ENCODE measurements at regions not wholly inside any gene's neighbourhood (a gene's known extent, or its start where the extent isn't known, plus 50 kb on each side); places are given as distances from the start of the nearest gene placed in this dataset.

- Histone ChIP-seq H3K36me3 (no peaks in the 10 kb centered on the region), H3K27me3 (no peaks in the 10 kb centered on the region), H3K9me3 (no peaks in the 10 kb centered on the region), H3K27ac (no peak overlapping the region), H3K4me1 (no peaks in the 10 kb centered on the region), H3K4me3 (no peak overlapping the region)
- DNase-seq: no peak
- intact Hi-C loops (cut with DNase I): no loop called here
- TF ChIP-seq POLR2A (IDR thresholded peaks at IDR 0.05) (no peak), CTCF (IDR thresholded peaks at IDR 0.05) (no peak)
Observed at GRCh38 chr2:220991972-220992371, 580.1 kb downstream of the EPHA4 start.

- DNase-seq: no peak
- no peaks in the 10 kb centered on the region for H3K4me1 ChIP-seq
- no peaks in the 10 kb centered on the region for H3K9me3 ChIP-seq
- no peak overlapping the region for H3K4me3 ChIP-seq
- no peaks in the 10 kb centered on the region for H3K27me3 ChIP-seq
- H3K36me3 ChIP-seq: no peaks in the 10 kb centered on the region
- TF ChIP-seq CTCF (IDR thresholded peaks at IDR 0.05) (no peak), POLR2A (IDR thresholded peaks at IDR 0.05) (no peak)
- intact Hi-C loops (cut with DNase I): no loop called here
- no peak overlapping the region for H3K27ac ChIP-seq
- WGBS, 2 donors: 18 to 26% methylated on average over 3 of the region's 3 CpGs
Observed at GRCh38 chr2:220994846-220995245, 577.3 kb downstream of the EPHA4 start.

GRCh38 chr2:220995581-220995980, 576.5 kb downstream of the EPHA4 start:
- Histone ChIP-seq H3K9me3 (no peaks in the 10 kb centered on the region), H3K36me3 (no peaks in the 10 kb centered on the region), H3K4me1 (no peaks in the 10 kb centered on the region), H3K27me3 (no peaks in the 10 kb centered on the region), H3K27ac (no peak overlapping the region), H3K4me3 (no peak overlapping the region)
- no peak for TF ChIP-seq CTCF (IDR thresholded peaks at IDR 0.05)
- TF ChIP-seq POLR2A (IDR thresholded peaks at IDR 0.05): no peak
- intact Hi-C loops (cut with DNase I): no loop called here
- WGBS, 2 donors: 41 to 48% methylated on average over 2 of the region's 2 CpGs
- no peak for DNase-seq

- Histone ChIP-seq H3K27me3 (no peaks in the 10 kb centered on the region), H3K4me3 (no peak overlapping the region), H3K27ac (no peak overlapping the region), H3K9me3 (no peaks in the 10 kb centered on the region), H3K36me3 (no peaks in the 10 kb centered on the region), H3K4me1 (no peaks in the 10 kb centered on the region)
- no peak for DNase-seq
- 55 to 59% methylated on average over 2 of the region's 2 CpGs for WGBS, 2 donors
- intact Hi-C loops (cut with DNase I): no loop called here
- TF ChIP-seq POLR2A (IDR thresholded peaks at IDR 0.05) (no peak), CTCF (IDR thresholded peaks at IDR 0.05) (no peak)
Observed at GRCh38 chr2:220998156-220998555, 573.9 kb downstream of the EPHA4 start.

GRCh38 chr2:220999356-220999755, 572.7 kb downstream of the EPHA4 start:
- intact Hi-C loops (cut with DNase I): no loop called here
- 57 to 71% methylated on average over 2 of the region's 2 CpGs for WGBS, 2 donors
- H3K4me1 ChIP-seq: no peaks in the 10 kb centered on the region

More at GRCh38 chr2:220999356-220999755, 572.7 kb downstream of the EPHA4 start:
- no peak for DNase-seq
- Histone ChIP-seq H3K9me3 (no peaks in the 10 kb centered on the region), H3K27me3 (no peaks in the 10 kb centered on the region), H3K27ac (no peak overlapping the region), H3K36me3 (no peaks in the 10 kb centered on the region), H3K4me3 (no peak overlapping the region)
- TF ChIP-seq CTCF (IDR thresholded peaks at IDR 0.05) (no peak), POLR2A (IDR thresholded peaks at IDR 0.05) (no peak)
